ENCODE measurements at regions not wholly inside any gene's neighbourhood (a gene's known extent, or its start where the extent isn't known, plus 50 kb on each side); places are given as distances from the start of the nearest gene placed in this dataset.

- Histone ChIP-seq H3K4me3 (no peak overlapping the region), H3K27ac (no peak overlapping the region), H3K27me3 (ENCODE audit: insufficient read depth in 3 of 3, low read length in 2 of 3) (no peaks in the 10 kb centered on the region), H3K36me3 (ENCODE audit: insufficient read depth in 1 of 2, low read depth in 1 of 2) (no peaks in the 10 kb centered on the region), H3K4me1 (no peaks in the 10 kb centered on the region), H3K9me3 (no peaks in the 10 kb centered on the region)
- intact Hi-C loops (cut with DNase I) = no loop called here
- DNase-seq = no peak
- ATAC-seq = no peak
- no peak for TF ChIP-seq CTCF (IDR thresholded peaks at IDR 0.05)
Measured at GRCh38 chr12:17278946-17279345, 673.0 kb upstream of the LMO3 start.

GRCh38 chr12:17276196-17276595, 670.2 kb upstream of the LMO3 start:
- TF ChIP-seq CTCF (IDR thresholded peaks at IDR 0.05) = no peak
- ATAC-seq = no peak
- intact Hi-C loops (cut with DNase I) = no loop called here
- Histone ChIP-seq H3K4me3 (no peak overlapping the region), H3K27ac (no peak overlapping the region), H3K36me3 (ENCODE audit: insufficient read depth in 1 of 2, low read depth in 1 of 2) (no peaks in the 10 kb centered on the region), H3K9me3 (no peaks in the 10 kb centered on the region), H3K27me3 (ENCODE audit: insufficient read depth in 3 of 3, low read length in 2 of 3) (no peaks in the 10 kb centered on the region), H3K4me1 (no peaks in the 10 kb centered on the region)
- WGBS, 3 donors = 90 to 92% (median 92%) methylated on average over 5 of the region's 5 CpGs
- DNase-seq = no peak

GRCh38 chr12:17266856-17267255, 660.9 kb upstream of the LMO3 start:
- no peaks in the 10 kb centered on the region for H3K9me3 ChIP-seq
- ATAC-seq (no peak), DNase-seq (no peak)
- no peak overlapping the region for H3K27ac ChIP-seq
- no peaks in the 10 kb centered on the region for H3K27me3 ChIP-seq (ENCODE audit: insufficient read depth in 3 of 3, low read length in 2 of 3)
- no peaks in the 10 kb centered on the region for H3K36me3 ChIP-seq (ENCODE audit: insufficient read depth in 1 of 2, low read depth in 1 of 2)
- intact Hi-C loops (cut with DNase I) = no loop called here
- no peaks in the 10 kb centered on the region for H3K4me1 ChIP-seq
- no peak for TF ChIP-seq CTCF (IDR thresholded peaks at IDR 0.05)
- WGBS, 3 donors = 34 to 41% (median 38%) methylated on average over 5 of the region's 5 CpGs
- H3K4me3 ChIP-seq = no peak overlapping the region

- Histone ChIP-seq H3K36me3 (ENCODE audit: insufficient read depth in 1 of 2, low read depth in 1 of 2) (no peaks in the 10 kb centered on the region), H3K27ac (no peak overlapping the region), H3K4me1 (no peaks in the 10 kb centered on the region), H3K4me3 (no peak overlapping the region), H3K27me3 (ENCODE audit: insufficient read depth in 3 of 3, low read length in 2 of 3) (no peaks in the 10 kb centered on the region), H3K9me3 (no peaks in the 10 kb centered on the region)
- no peak for TF ChIP-seq CTCF (IDR thresholded peaks at IDR 0.05)
- WGBS, 3 donors = 96 to 99% (median 96%) methylated on average over 2 of the region's 2 CpGs
- no peak for ATAC-seq
- intact Hi-C loops (cut with DNase I) = no loop called here
- no peak for DNase-seq
Measured at GRCh38 chr12:17264603-17265002, 658.6 kb upstream of the LMO3 start.

- WGBS, 3 donors = 80 to 90% (median 87%) methylated on average over 4 of the region's 4 CpGs
- no peaks in the 10 kb centered on the region for H3K4me1 ChIP-seq
- ATAC-seq (no peak), DNase-seq (no peak)
- H3K36me3 ChIP-seq (ENCODE audit: insufficient read depth in 1 of 2, low read depth in 1 of 2) = no peaks in the 10 kb centered on the region
- no peak overlapping the region for H3K27ac ChIP-seq
- H3K9me3 ChIP-seq = no peaks in the 10 kb centered on the region
- TF ChIP-seq CTCF (IDR thresholded peaks at IDR 0.05) = no peak
- no peak overlapping the region for H3K4me3 ChIP-seq
- no peaks in the 10 kb centered on the region for H3K27me3 ChIP-seq (ENCODE audit: insufficient read depth in 3 of 3, low read length in 2 of 3)
- intact Hi-C loops (cut with DNase I) = no loop called here
Measured at GRCh38 chr12:17239874-17240273, 633.9 kb upstream of the LMO3 start.

Data from psoas muscle (tissue), 7 donors.